B cell (primary cell): ENCODE measurements at regions not wholly inside any gene's neighbourhood (a gene's known extent, or its start where the extent isn't known, plus 50 kb on each side); places are given as distances from the start of the nearest gene placed in this dataset.

ENCODE experiments used
- ATAC-seq: fragments of 200-7000 bp; cut with Tn5 transposase; one replicate; pipeline ENCODE4 v1.10.0; 2021; ENCODE audit warnings: low read depth, mild to moderate bottlenecking, moderate number of reproducible peaks, moderate library complexity
- CTCF ChIA-PET: fragments of 350-600 bp; sonication (Branson Sonifier 250); formaldehyde crosslinking; loops from one replicate; lab custom pipeline; 2021; ENCODE audit warnings: antibody characterized with exemption, inconsistent platforms; lab: Charles Lee
- POLR2A ChIA-PET: fragments of 350-600 bp; sonication (Branson Sonifier 250); formaldehyde crosslinking; loops from one replicate; lab custom pipeline; 2021; ENCODE audit warnings: antibody characterized with exemption; lab: Charles Lee
- DNase-seq: peaks from one replicate; pipeline ENCODE4 v3.0.0; 2013
- H2AFZ ChIP-seq: 2 replicates; pipeline ENCODE4 v1.6.1; 2012; ENCODE audit warnings: mild to moderate bottlenecking, low read depth, low read length; ENCODE audit not compliant: insufficient read depth, poor library complexity, severe bottlenecking
- H3K27ac ChIP-seq, 2 donors: 1 replicate in 1 of 2; 2 replicates in 1 of 2; pipeline ENCODE4 v1.5.1; 2012 to 2013; ENCODE audit warnings: low read length in 2 of 2, mild to moderate bottlenecking in 2 of 2, moderate library complexity in 1 of 2
- H3K27me3 ChIP-seq, 4 experiments: fragments of 200-600 bp in 1 of 4; sonication (generic) in 1 of 4; replicated peaks in 1 of 4; 1 replicate in 2 of 4; 2 replicates in 2 of 4; pipeline versions ENCODE4 v1.6.1 to v1.7.0; 2013 to 2016; ENCODE audit warnings: low read length in 3 of 4, mild to moderate bottlenecking in 2 of 4, mixed read lengths in 1 of 4, moderate library complexity in 1 of 4; ENCODE audit not compliant: insufficient read depth in 4 of 4, control insufficient read depth in 3 of 4; ENCODE audit errors: control extremely low read depth in 1 of 4
- H3K36me3 ChIP-seq, 2 experiments: replicated peaks in 1 of 2; 1 replicate in 1 of 2; 2 replicates in 1 of 2; pipeline versions ENCODE4 v1.6.1 to v1.7.1; 2013; ENCODE audit warnings: low read length in 1 of 2; ENCODE audit not compliant: insufficient read depth in 2 of 2, control insufficient read depth in 1 of 2; ENCODE audit errors: control extremely low read depth in 1 of 2, extremely low read depth in 1 of 2
- H3K4me1 ChIP-seq, 2 donors: fragments of 200-600 bp in 1 of 2; sonication (generic) in 1 of 2; 1 replicate in 1 of 2; 2 replicates in 1 of 2; pipeline versions ENCODE4 v1.5.1 to v1.6.1; 2013 to 2017; ENCODE audit warnings: low read length in 2 of 2; ENCODE audit not compliant: control insufficient read depth in 2 of 2, insufficient read depth in 2 of 2
- H3K4me2 ChIP-seq: replicated peaks from 2 replicates; pipeline ENCODE3; 2012; ENCODE audit warnings: mild to moderate bottlenecking, low read depth, low read length; ENCODE audit not compliant: poor library complexity, severe bottlenecking
- H3K4me3 ChIP-seq, 5 experiments: fragments of 200-600 bp in 1 of 5; sonication (generic) in 1 of 5; 1 replicate in 3 of 5; 2 replicates in 2 of 5; pipeline versions ENCODE4 v1.5.1 to v1.7.0; 2011 to 2016; ENCODE audit warnings: low read length in 4 of 5, mild to moderate bottlenecking in 4 of 5, low read depth in 2 of 5, control low read depth in 1 of 5, moderate library complexity in 1 of 5; ENCODE audit not compliant: insufficient read depth in 1 of 5; ENCODE audit errors: control extremely low read depth in 1 of 5, extremely low read depth in 1 of 5
- H3K79me2 ChIP-seq: fragments of 200-600 bp; sonication (generic); one replicate; pipeline ENCODE4 v1.6.0; 2016; ENCODE audit warnings: low read length; ENCODE audit not compliant: control insufficient read depth, insufficient read depth
- H3K9ac ChIP-seq: fragments of 200-600 bp; sonication (generic); 2 replicates; pipeline ENCODE4 v1.6.1; 2017; ENCODE audit warnings: mild to moderate bottlenecking, low read length, moderate library complexity
- H3K9me3 ChIP-seq, 3 donors: one replicate each; pipeline versions ENCODE4 v1.6.1 to v1.7.1; 2013; ENCODE audit warnings: low read length in 2 of 3; ENCODE audit not compliant: control insufficient read depth in 2 of 3, insufficient read depth in 1 of 3; ENCODE audit errors: control extremely low read depth in 1 of 3
- H4K20me1 ChIP-seq: 2 replicates; pipeline ENCODE4 v1.6.0; 2012; ENCODE audit warnings: mild to moderate bottlenecking, low read length; ENCODE audit not compliant: insufficient read depth, control insufficient read depth, poor library complexity, severe bottlenecking
- H3K27ac Mint-ChIP-seq: one replicate; pipeline ENCODE4 v1.8.0; 2021; ENCODE audit warnings: mixed read lengths
- H3K27me3 Mint-ChIP-seq: one replicate; pipeline ENCODE4 v1.8.0; 2021; ENCODE audit warnings: mixed read lengths
- H3K4me1 Mint-ChIP-seq: one replicate; pipeline ENCODE4 v1.8.0; 2021; ENCODE audit warnings: mixed read lengths
- H3K4me3 Mint-ChIP-seq: one replicate; pipeline ENCODE4 v1.8.0; 2021; ENCODE audit warnings: mixed read lengths
- H3K9me3 Mint-ChIP-seq: one replicate; pipeline ENCODE4 v1.8.0; 2022; ENCODE audit warnings: mixed read lengths; ENCODE audit not compliant: insufficient read depth
- CTCF ChIP-seq: fragments of 200-600 bp; IDR thresholded peaks from one replicate; pipeline ENCODE4 v1.8.0; 2022; ENCODE audit warnings: antibody characterized with exemption, mild to moderate bottlenecking
- EZH2 ChIP-seq: IDR thresholded peaks from 2 replicates; pipeline ENCODE4 v1.6.1; 2012; ENCODE audit warnings: borderline replicate concordance, low read depth, mild to moderate bottlenecking, moderate library complexity, low read length; ENCODE audit not compliant: insufficient read depth, poor library complexity, severe bottlenecking
- WGBS: methylation state at CpG from one replicate; pipeline ENCODE4 v1.1.5; 2013; ENCODE audit warnings: missing lambda C conversion rate; ENCODE audit not compliant: insufficient coverage; 5-methylcytosine and 5-hydroxymethylcytosine counted together
- intact Hi-C: fragments of 100-400 bp; cut with micrococcal nuclease; formaldehyde crosslinking; loops from one replicate; pipeline ENCODE4 v1.10.0; 2022

GRCh38 chr4:66516940-66517339 is 846.7 kb upstream of the EPHA5 start:
- no peaks in the 10 kb centered on the region for H4K20me1 ChIP-seq
- DNase-seq = no peak
- TF ChIP-seq EZH2 (no peak), CTCF (no peak)

GRCh38 chr4:66506985-66507384 is 836.7 kb upstream of the EPHA5 start:
- Histone ChIP-seq H3K79me2 (no peaks in the 10 kb centered on the region), H3K9me3 (no peaks in the 10 kb centered on the region), H3K9ac (no peak overlapping the region), H3K27me3 (no peaks in the 10 kb centered on the region), H3K4me1 (no peaks in the 10 kb centered on the region), H4K20me1 (no peaks in the 10 kb centered on the region), H3K4me3 (no peak overlapping the region), H3K4me2 (no peak overlapping the region), H3K27ac (no peak overlapping the region), H3K36me3 (no peaks in the 10 kb centered on the region), H2AFZ (no peak overlapping the region)
- ChIA-PET POLR2A (no interaction called here), CTCF (no interaction called here)
- no CpG with 5 or more reads among the region's 2 CpGs for WGBS
- Mint-ChIP-seq H3K27ac (no peak overlapping the region), H3K27me3 (no peaks in the 10 kb centered on the region), H3K4me3 (no peak overlapping the region), H3K4me1 (no peaks in the 10 kb centered on the region), H3K9me3 (no peaks in the 10 kb centered on the region)
- DNase-seq (no peak), ATAC-seq (no peak)
- TF ChIP-seq EZH2 (no peak), CTCF (no peak)
- intact Hi-C loops = no loop called here

More at GRCh38 chr4:66516940-66517339, 846.7 kb upstream of the EPHA5 start:
- Mint-ChIP-seq H3K27me3 (no peaks in the 10 kb centered on the region), H3K4me3 (no peak overlapping the region), H3K27ac (no peak overlapping the region), H3K9me3 (no peaks in the 10 kb centered on the region), H3K4me1 (no peaks in the 10 kb centered on the region)
- WGBS = no CpG with 5 or more reads among the region's 2 CpGs
- no peak overlapping the region for H3K4me3 ChIP-seq
- no peak overlapping the region for H3K4me2 ChIP-seq
- H3K79me2 ChIP-seq = no peaks in the 10 kb centered on the region
- no peak overlapping the region for H3K9ac ChIP-seq
- no peak overlapping the region for H2AFZ ChIP-seq
- no peaks in the 10 kb centered on the region for H3K36me3 ChIP-seq
- CTCF ChIA-PET = no interaction called here
- POLR2A ChIA-PET = no interaction called here
- intact Hi-C loops = no loop called here
- H3K9me3 ChIP-seq = no peaks in the 10 kb centered on the region
- no peaks in the 10 kb centered on the region for H3K27me3 ChIP-seq
- H3K4me1 ChIP-seq = no peaks in the 10 kb centered on the region
- H3K27ac ChIP-seq = no peak overlapping the region
- ATAC-seq = no peak
